ENCODE measurements at regions not wholly inside any gene's neighbourhood (a gene's known extent, or its start where the extent isn't known, plus 50 kb on each side); places are given as distances from the start of the nearest gene placed in this dataset.

GRCh38 chr6:71402096-71402495 lies 113.5 kb downstream of the OGFRL1 start:
- no peak overlapping the region for H3K27ac ChIP-seq
- H3K9me3 ChIP-seq, result no peaks in the 10 kb centered on the region
- no peaks in the 10 kb centered on the region for H3K36me3 ChIP-seq
- TF ChIP-seq POLR2AphosphoS5 (IDR thresholded peaks at IDR 0.05; ENCODE audit: insufficient read depth in 1 of 2, low read depth in 1 of 2), result no peak
- no peak for TF ChIP-seq POLR2A (IDR thresholded peaks at IDR 0.05)
- no peak for TF ChIP-seq CTCF (IDR thresholded peaks at IDR 0.05)
- no peaks in the 10 kb centered on the region for H3K4me1 ChIP-seq
- intact Hi-C loops (cut with DNase I), result no loop called here
- no peak overlapping the region for H3K4me3 ChIP-seq
- no peaks in the 10 kb centered on the region for H3K27me3 ChIP-seq
- DNase-seq (ENCODE audit: extremely low spot score in 2 of 2), result no peak

GRCh38 chr6:71403422-71404134 lies 115.0 kb downstream of the OGFRL1 start:
- Histone ChIP-seq H3K9me3 (no peaks in the 10 kb centered on the region), H3K4me1 (no peaks in the 10 kb centered on the region), H3K36me3 (no peaks in the 10 kb centered on the region), H3K27ac (no peak overlapping the region), H3K4me3 (no peak overlapping the region), H3K27me3 (no peaks in the 10 kb centered on the region)
- intact Hi-C loops (cut with DNase I), result no loop called here
- no peak for DNase-seq (ENCODE audit: extremely low spot score in 2 of 2)
- no peak for TF ChIP-seq CTCF (IDR thresholded peaks at IDR 0.05)
- TF ChIP-seq POLR2AphosphoS5 (IDR thresholded peaks at IDR 0.05; ENCODE audit: insufficient read depth in 1 of 2, low read depth in 1 of 2), result no peak
- TF ChIP-seq POLR2A (IDR thresholded peaks at IDR 0.05), result no peak

GRCh38 chr6:71404145-71404966 lies 115.7 kb downstream of the OGFRL1 start:
- Histone ChIP-seq H3K36me3 (no peaks in the 10 kb centered on the region), H3K9me3 (no peaks in the 10 kb centered on the region), H3K27ac (no peak overlapping the region), H3K4me3 (no peak overlapping the region), H3K4me1 (no peaks in the 10 kb centered on the region), H3K27me3 (no peaks in the 10 kb centered on the region)
- TF ChIP-seq POLR2AphosphoS5 (IDR thresholded peaks at IDR 0.05; ENCODE audit: insufficient read depth in 1 of 2, low read depth in 1 of 2), result no peak
- TF ChIP-seq POLR2A (IDR thresholded peaks at IDR 0.05), result no peak
- TF ChIP-seq CTCF (IDR thresholded peaks at IDR 0.05), result no peak
- intact Hi-C loops (cut with DNase I), result no loop called here
- DNase-seq (ENCODE audit: extremely low spot score in 2 of 2), result no peak

GRCh38 chr6:71404967-71405278 lies 116.3 kb downstream of the OGFRL1 start:
- intact Hi-C loops (cut with DNase I), result no loop called here
- Histone ChIP-seq H3K27ac (no peak overlapping the region), H3K36me3 (no peaks in the 10 kb centered on the region), H3K9me3 (no peaks in the 10 kb centered on the region), H3K27me3 (no peaks in the 10 kb centered on the region), H3K4me1 (no peaks in the 10 kb centered on the region), H3K4me3 (no peak overlapping the region)
- no peak for TF ChIP-seq CTCF (IDR thresholded peaks at IDR 0.05)
- no peak for TF ChIP-seq POLR2AphosphoS5 (IDR thresholded peaks at IDR 0.05; ENCODE audit: insufficient read depth in 1 of 2, low read depth in 1 of 2)
- no peak for TF ChIP-seq POLR2A (IDR thresholded peaks at IDR 0.05)
- no peak for DNase-seq (ENCODE audit: extremely low spot score in 2 of 2)

- intact Hi-C loops (cut with DNase I), result no loop called here
- H3K9me3 ChIP-seq, result no peaks in the 10 kb centered on the region
- no peak overlapping the region for H3K27ac ChIP-seq
- H3K4me3 ChIP-seq, result no peak overlapping the region
- no peak for DNase-seq (ENCODE audit: extremely low spot score in 2 of 2)
- TF ChIP-seq POLR2AphosphoS5 (IDR thresholded peaks at IDR 0.05; ENCODE audit: insufficient read depth in 1 of 2, low read depth in 1 of 2), result no peak
- no peak for TF ChIP-seq CTCF (IDR thresholded peaks at IDR 0.05)
- TF ChIP-seq POLR2A (IDR thresholded peaks at IDR 0.05), result no peak
- no peaks in the 10 kb centered on the region for H3K27me3 ChIP-seq
- no peaks in the 10 kb centered on the region for H3K36me3 ChIP-seq
- H3K4me1 ChIP-seq, result no peaks in the 10 kb centered on the region
These were observed 116.8 kb downstream of the OGFRL1 start for GRCh38 chr6:71405416-71405815.
